Lower leg skin (tissue), 3 donors: ENCODE measurements at regions not wholly inside any gene's neighbourhood (a gene's known extent, or its start where the extent isn't known, plus 50 kb on each side); places are given as distances from the start of the nearest gene placed in this dataset.

Experiments used
- CTCF ChIP-seq, 3 donors: fragments of 450-650 bp; IDR thresholded peaks; one replicate each; pipeline ENCODE4 v1.5.1; 2016; ENCODE audit warnings: antibody characterized with exemption in 3 of 3, mild to moderate bottlenecking in 3 of 3, moderate library complexity in 2 of 3
- POLR2A ChIP-seq, 2 donors: fragments of 450-650 bp; IDR thresholded peaks; one replicate each; pipeline ENCODE4 v1.6.1; 2016 to 2017; ENCODE audit warnings: antibody characterized with exemption in 2 of 2, mild to moderate bottlenecking in 1 of 2, moderate library complexity in 1 of 2

GRCh38 chr2:21947046-21947445, 823.3 kb downstream of the TDRD15 start:
- TF ChIP-seq CTCF (IDR thresholded peaks at IDR 0.05) (no peak), POLR2A (IDR thresholded peaks at IDR 0.05) (no peak)
